GM21381 (cell line): ENCODE measurements at regions not wholly inside any gene's neighbourhood (a gene's known extent, or its start where the extent isn't known, plus 50 kb on each side); places are given as distances from the start of the nearest gene placed in this dataset.
A peak's percentile ranks its signal among the peaks of the same experiment; 100 is the strongest.
"Not testable (repeated sequence)": the region's sequence is repeated elsewhere in the genome, so short reads cannot be mapped to it uniquely, and the experiment has no call there.

Experiments
- ATAC-seq: cut with Tn5 transposase; IDR thresholded peaks from one replicate; pipeline ENCODE4 v1.9.1; 2021; ENCODE audit warnings: mild to moderate bottlenecking, moderate library complexity; ENCODE audit not compliant: unreplicated experiment

DNA sequence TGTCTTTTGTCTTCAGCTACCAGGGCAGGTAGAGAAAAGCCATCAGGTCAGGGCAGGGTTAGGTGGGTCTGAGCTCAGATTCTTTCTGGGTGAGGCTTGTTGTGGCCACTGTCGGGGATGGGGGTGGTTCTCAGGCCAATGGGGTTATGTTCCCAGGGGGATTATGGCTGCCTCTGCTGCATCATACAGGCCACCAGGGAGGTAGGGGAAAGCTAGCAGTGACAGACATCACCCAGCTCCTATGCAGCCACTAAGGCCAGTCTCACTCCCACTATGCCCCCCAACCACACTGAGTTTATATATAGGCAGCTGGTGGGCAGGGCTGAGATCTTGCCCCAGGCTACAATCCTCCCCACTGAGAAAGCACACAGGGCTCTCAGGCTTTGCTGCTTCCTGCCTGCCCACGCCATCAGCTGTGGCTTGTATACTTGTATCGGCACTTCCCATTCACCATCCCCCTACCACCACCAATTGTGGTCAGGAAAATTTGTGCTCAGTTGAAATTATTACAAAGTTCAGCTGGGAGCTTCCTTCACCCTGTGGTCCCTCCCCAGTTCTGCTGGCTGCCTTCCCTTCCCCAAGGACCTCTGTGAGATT lies 72.6 kb upstream of the PTPN13 start:
- ATAC-seq: no peak

GRCh38 chr4:86522349-86522748 lies 71.8 kb upstream of the PTPN13 start:
- no peak for ATAC-seq

- no peak for ATAC-seq
These were observed 70.8 kb upstream of the PTPN13 start for GRCh38 chr4:86523333-86523732.

DNA sequence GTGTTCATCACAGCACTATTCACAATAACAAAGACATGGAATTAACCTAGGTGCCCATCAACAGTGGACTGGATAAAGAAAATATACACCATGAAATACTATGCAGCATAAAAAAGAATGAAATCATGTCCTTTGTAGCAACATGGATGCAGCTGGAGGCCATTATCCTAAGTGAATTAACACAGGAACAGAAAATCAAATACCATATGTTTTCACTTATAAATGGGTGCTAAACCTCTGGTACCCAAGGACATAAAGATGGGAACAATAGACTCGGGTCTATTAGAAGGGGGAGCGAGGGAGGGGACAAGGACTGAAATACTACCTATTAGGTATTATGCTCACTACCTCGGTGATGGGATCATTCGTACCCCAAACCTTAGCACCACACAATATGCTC lies 66.4 kb upstream of the PTPN13 start:
- not testable (repeated sequence) for ATAC-seq

GRCh38 chr4:86529436-86529835 lies 64.7 kb upstream of the PTPN13 start:
- no peak for ATAC-seq

- peak; percentile 61 for ATAC-seq
These were observed 63.9 kb upstream of the PTPN13 start for GRCh38 chr4:86530183-86530582.

DNA sequence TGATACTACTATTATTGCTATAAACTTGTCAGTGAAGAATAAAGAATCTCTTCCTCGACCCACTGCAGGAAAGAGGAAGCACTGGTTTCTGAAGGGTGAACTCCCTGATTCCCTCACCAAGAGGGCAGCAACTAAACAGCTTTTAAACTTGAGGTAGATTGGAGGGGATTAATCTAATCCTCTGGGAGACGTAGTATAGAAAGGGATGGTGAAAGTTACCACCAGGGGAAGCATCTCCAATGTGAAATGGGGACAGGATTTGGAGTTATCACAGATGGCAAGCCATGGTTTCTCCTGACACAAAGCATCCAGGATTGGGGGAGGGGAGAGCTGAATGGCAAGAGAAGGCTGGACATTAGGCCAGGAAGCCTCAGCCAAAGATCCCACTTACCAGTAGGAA lies 62.7 kb upstream of the PTPN13 start:
- no peak for ATAC-seq

- no peak for ATAC-seq
These were observed 61.3 kb upstream of the PTPN13 start for GRCh38 chr4:86532851-86533250.

DNA sequence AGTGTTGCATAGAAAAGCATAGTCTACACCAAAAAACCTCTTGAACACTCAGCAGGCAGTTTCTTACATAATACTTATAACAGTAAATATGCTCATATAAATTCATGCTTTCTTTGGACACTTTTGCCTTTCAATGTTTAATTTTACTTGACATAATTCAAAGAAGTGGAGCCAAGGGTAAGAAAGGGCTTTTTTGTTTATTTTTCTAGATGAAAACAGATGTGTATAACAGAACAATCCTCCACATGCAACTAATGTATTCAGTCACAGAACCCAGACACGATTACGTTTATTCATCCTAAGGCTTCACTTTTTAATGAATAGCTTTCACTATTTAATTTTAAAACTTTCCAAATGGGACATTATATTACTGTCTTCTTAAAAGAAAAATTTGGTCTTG lies 58.0 kb upstream of the PTPN13 start:
- no peak for ATAC-seq

- no peak for ATAC-seq
These were observed 51.6 kb upstream of the PTPN13 start for GRCh38 chr4:86542319-86543027.

GRCh38 chr4:86543080-86543479 lies 51.0 kb upstream of the PTPN13 start:
- ATAC-seq: no peak

- ATAC-seq: no peak
These were observed 50.4 kb upstream of the PTPN13 start for GRCh38 chr4:86543560-86544309.

DNA sequence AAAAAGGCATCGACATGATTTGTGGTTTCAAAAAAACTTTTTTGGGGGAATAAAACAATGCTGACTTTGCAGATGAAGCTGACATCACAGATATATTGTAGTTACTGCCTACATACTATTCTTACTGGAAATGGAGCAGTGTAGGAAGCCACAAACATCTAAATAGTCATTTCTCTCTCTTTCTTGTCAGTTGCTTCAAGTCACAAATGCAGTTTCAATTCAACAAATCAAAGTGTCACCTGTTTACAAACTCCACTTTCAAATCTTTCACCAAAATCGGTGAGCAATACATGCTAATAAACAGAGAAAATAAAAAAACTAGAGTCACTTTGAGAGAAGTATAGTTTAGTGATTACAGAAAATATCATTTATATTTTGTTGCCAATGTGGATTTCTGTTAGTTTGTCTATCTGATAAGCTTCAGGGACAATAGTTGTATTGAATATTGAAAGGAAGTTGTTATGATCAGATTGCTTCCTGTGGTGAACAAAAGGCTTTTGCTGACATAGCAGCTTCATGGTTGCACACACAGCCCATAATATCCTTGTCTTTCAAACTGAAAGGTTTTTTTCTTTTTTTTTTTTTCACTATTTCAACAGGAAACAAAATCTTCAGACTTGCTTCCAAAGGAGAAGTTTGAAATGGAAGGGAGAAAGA lies 49.7 kb upstream of the PTPN13 start:
- peak; percentile 81 for ATAC-seq
